ENCODE measurements at regions not wholly inside any gene's neighbourhood (a gene's known extent, or its start where the extent isn't known, plus 50 kb on each side); places are given as distances from the start of the nearest gene placed in this dataset.

- CTCF ChIA-PET = no interaction called here
- BruUV-seq (replicated peaks) = no TSS peak
- POLR2A ChIA-PET = no interaction called here
- Histone ChIP-seq H3K4me1 (no peaks in the 10 kb centered on the region), H3K36me3 (ENCODE audit: control insufficient read depth, insufficient read depth, low read length) (no peaks in the 10 kb centered on the region), H3K9me3 (no peaks in the 10 kb centered on the region), H3K4me3 (ENCODE audit: low read depth, low read length) (no peak overlapping the region), H3K27me3 (replicated peaks; ENCODE audit: control insufficient read depth, insufficient read depth, low read length) (peaks cover 2% of the 10 kb centered on the region; the same call in 1 of the 2 replicates)
- Mint-ChIP-seq H3K36me3 (ENCODE audit: insufficient read depth, unreplicated experiment) (no peaks in the 10 kb centered on the region), H3K27me3 (ENCODE audit: insufficient read depth, unreplicated experiment) (peaks cover 4% of the 10 kb centered on the region), H3K27ac (ENCODE audit: unreplicated experiment) (no peak overlapping the region), H3K4me3 (ENCODE audit: unreplicated experiment) (no peak overlapping the region), H3K9me3 (ENCODE audit: unreplicated experiment) (no peaks in the 10 kb centered on the region), H3K4me1 (ENCODE audit: low read depth, unreplicated experiment) (no peaks in the 10 kb centered on the region)
- no peak for TF ChIP-seq CTCF (IDR thresholded peaks at IDR 0.05; ENCODE audit: insufficient read depth in 1 of 2, low read depth in 1 of 2, low read length in 1 of 2, severe bottlenecking in 1 of 2, unreplicated experiment in 1 of 2)
- intact Hi-C loops (cut with micrococcal nuclease; ENCODE audit: unreplicated experiment) = no loop called here
- no peak for DNase-seq
Measured at GRCh38 chr11:95549301-95549700, 240.3 kb downstream of the FAM76B start.

DNA sequence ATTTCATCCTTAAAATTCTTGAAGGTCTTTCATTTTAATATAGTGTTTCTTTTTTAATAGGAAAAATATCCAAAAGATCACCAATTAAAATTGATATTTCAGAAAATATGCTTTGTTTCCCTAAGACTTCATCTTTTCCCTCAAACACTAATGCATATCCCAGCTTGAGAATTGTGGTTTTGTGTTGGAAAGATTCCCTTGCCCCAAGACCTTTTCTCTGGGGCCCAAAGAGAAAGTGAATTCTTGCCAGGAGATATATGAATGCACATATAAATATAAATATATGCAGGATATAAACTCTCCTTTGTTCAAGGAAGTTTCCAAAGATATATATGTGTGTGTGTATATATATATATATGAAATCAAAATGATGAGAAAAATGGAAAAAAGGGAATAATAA lies 241.2 kb downstream of the FAM76B start:
- Histone ChIP-seq H3K36me3 (ENCODE audit: control insufficient read depth, insufficient read depth, low read length) (no peaks in the 10 kb centered on the region), H3K4me1 (no peaks in the 10 kb centered on the region), H3K9me3 (no peaks in the 10 kb centered on the region), H3K27me3 (replicated peaks; ENCODE audit: control insufficient read depth, insufficient read depth, low read length) (peaks cover 2% of the 10 kb centered on the region; the same call in 1 of the 2 replicates), H3K4me3 (ENCODE audit: low read depth, low read length) (no peak overlapping the region)
- no peak for TF ChIP-seq CTCF (IDR thresholded peaks at IDR 0.05; ENCODE audit: insufficient read depth in 1 of 2, low read depth in 1 of 2, low read length in 1 of 2, severe bottlenecking in 1 of 2, unreplicated experiment in 1 of 2)
- Mint-ChIP-seq H3K36me3 (ENCODE audit: insufficient read depth, unreplicated experiment) (no peaks in the 10 kb centered on the region), H3K4me1 (ENCODE audit: low read depth, unreplicated experiment) (no peaks in the 10 kb centered on the region), H3K27me3 (ENCODE audit: insufficient read depth, unreplicated experiment) (peaks cover 4% of the 10 kb centered on the region), H3K4me3 (ENCODE audit: unreplicated experiment) (no peak overlapping the region), H3K27ac (ENCODE audit: unreplicated experiment) (no peak overlapping the region), H3K9me3 (ENCODE audit: unreplicated experiment) (no peaks in the 10 kb centered on the region)
- ChIA-PET POLR2A (no interaction called here), CTCF (no interaction called here)
- no peak for DNase-seq
- intact Hi-C loops (cut with micrococcal nuclease; ENCODE audit: unreplicated experiment) = no loop called here
- BruUV-seq (replicated peaks) = no TSS peak

DNA sequence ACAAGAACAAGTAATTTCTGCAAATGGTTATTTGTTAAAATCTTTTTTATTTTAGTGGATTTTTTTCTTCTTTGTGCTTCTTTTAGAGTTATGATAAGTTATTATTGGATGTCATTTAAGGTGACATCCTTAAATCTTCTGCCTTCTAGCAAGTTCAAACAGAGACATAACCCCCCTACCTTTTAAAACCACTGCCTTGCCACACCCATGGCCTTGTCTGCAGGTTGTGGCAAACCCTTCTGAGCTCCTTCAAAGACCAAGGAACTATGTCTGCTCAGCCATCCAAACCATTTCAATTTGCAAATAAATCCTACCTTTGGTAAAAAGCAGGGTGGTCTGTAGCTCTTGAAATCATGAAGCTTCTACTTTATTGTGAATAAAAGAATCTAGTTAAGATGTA lies 241.6 kb downstream of the FAM76B start:
- no peak overlapping the region for H3K4me3 ChIP-seq (ENCODE audit: low read depth, low read length)
- no peaks in the 10 kb centered on the region for H3K36me3 ChIP-seq (ENCODE audit: control insufficient read depth, insufficient read depth, low read length)
- ChIA-PET CTCF (no interaction called here), POLR2A (no interaction called here)
- Mint-ChIP-seq H3K4me1 (ENCODE audit: low read depth, unreplicated experiment) (no peaks in the 10 kb centered on the region), H3K27ac (ENCODE audit: unreplicated experiment) (no peak overlapping the region), H3K9me3 (ENCODE audit: unreplicated experiment) (no peaks in the 10 kb centered on the region), H3K27me3 (ENCODE audit: insufficient read depth, unreplicated experiment) (peaks cover 4% of the 10 kb centered on the region), H3K4me3 (ENCODE audit: unreplicated experiment) (no peak overlapping the region), H3K36me3 (ENCODE audit: insufficient read depth, unreplicated experiment) (no peaks in the 10 kb centered on the region)
- no peaks in the 10 kb centered on the region for H3K9me3 ChIP-seq
- H3K4me1 ChIP-seq = no peaks in the 10 kb centered on the region
- H3K27me3 ChIP-seq (replicated peaks; ENCODE audit: control insufficient read depth, insufficient read depth, low read length) = peaks cover 2% of the 10 kb centered on the region; the same call in 1 of the 2 replicates
- no TSS peak for BruUV-seq (replicated peaks)
- DNase-seq = no peak
- intact Hi-C loops (cut with micrococcal nuclease; ENCODE audit: unreplicated experiment) = no loop called here
- TF ChIP-seq CTCF (IDR thresholded peaks at IDR 0.05; ENCODE audit: insufficient read depth in 1 of 2, low read depth in 1 of 2, low read length in 1 of 2, severe bottlenecking in 1 of 2, unreplicated experiment in 1 of 2) = no peak

All from Caco-2 (cell line).